GM13976 (cell line): ENCODE measurements at regions not wholly inside any gene's neighbourhood (a gene's known extent, or its start where the extent isn't known, plus 50 kb on each side); places are given as distances from the start of the nearest gene placed in this dataset.

Experiments used
- DNase-seq: peaks from one replicate; pipeline ENCODE4 v3.0.0; 2012; ENCODE audit warnings: low spot score
- in situ Hi-C: fragments of 300-500 bp; cut with MboI; formaldehyde crosslinking; loops from one replicate; pipeline ENCODE4 v1.12.0; 2022; ENCODE audit warnings: low sequenced_read_pairs, mixed read lengths, inconsistent platforms; ENCODE audit not compliant: unreplicated experiment
- TF ChIP-seq, protein P1 (sequence below): IDR thresholded peaks from 2 replicates; pipeline ENCODE4 v1.5.1; 2012; ENCODE audit warnings: borderline replicate concordance, mild to moderate bottlenecking; ENCODE audit not compliant: insufficient read depth; ENCODE audit errors: extremely low read depth, missing control alignments, control extremely low read depth

- TF ChIP-seq, protein P1, sequence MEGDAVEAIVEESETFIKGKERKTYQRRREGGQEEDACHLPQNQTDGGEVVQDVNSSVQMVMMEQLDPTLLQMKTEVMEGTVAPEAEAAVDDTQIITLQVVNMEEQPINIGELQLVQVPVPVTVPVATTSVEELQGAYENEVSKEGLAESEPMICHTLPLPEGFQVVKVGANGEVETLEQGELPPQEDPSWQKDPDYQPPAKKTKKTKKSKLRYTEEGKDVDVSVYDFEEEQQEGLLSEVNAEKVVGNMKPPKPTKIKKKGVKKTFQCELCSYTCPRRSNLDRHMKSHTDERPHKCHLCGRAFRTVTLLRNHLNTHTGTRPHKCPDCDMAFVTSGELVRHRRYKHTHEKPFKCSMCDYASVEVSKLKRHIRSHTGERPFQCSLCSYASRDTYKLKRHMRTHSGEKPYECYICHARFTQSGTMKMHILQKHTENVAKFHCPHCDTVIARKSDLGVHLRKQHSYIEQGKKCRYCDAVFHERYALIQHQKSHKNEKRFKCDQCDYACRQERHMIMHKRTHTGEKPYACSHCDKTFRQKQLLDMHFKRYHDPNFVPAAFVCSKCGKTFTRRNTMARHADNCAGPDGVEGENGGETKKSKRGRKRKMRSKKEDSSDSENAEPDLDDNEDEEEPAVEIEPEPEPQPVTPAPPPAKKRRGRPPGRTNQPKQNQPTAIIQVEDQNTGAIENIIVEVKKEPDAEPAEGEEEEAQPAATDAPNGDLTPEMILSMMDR: no peak
- DNase-seq: no peak
- in situ Hi-C loops: no loop called here
These were observed 1023.1 kb downstream of the SUCLG1 start for GRCh38 chr2:83435989-83436388.

DNA sequence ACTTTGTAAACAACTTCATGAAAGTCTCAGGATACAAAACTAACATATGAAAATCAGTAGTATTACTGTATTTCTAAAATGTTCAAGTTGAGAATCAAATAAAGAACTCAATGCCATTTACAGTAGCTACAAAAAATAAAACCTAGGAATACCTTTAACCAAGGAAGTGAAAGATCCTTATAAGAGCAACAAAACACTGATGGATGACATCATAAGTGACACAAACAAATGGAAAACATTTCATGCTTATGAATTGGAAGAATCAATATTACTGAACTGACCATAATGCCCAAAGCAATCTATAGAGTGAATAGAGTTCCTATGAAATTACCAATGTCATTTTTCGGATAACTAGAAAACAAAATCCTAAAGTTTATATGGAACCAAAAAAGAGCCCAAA, 1038.1 kb downstream of the SUCLG1 start:
- in situ Hi-C loops: no loop called here
- TF ChIP-seq, protein P1: no peak
- DNase-seq: no peak

GRCh38 chr2:83394134-83394904, 1064.8 kb downstream of the SUCLG1 start:
- DNase-seq: no peak
- TF ChIP-seq, protein P1: no peak
- in situ Hi-C loops: no loop called here

- no peak for DNase-seq
- in situ Hi-C loops: no loop called here
- TF ChIP-seq, protein P1: no peak
These were observed 1070.3 kb downstream of the SUCLG1 start for GRCh38 chr2:83388804-83389203.

- no peak for DNase-seq
- TF ChIP-seq, protein P1: no peak
- in situ Hi-C loops: no loop called here
These were observed 1072.5 kb downstream of the SUCLG1 start for GRCh38 chr2:83386549-83386948.

DNA sequence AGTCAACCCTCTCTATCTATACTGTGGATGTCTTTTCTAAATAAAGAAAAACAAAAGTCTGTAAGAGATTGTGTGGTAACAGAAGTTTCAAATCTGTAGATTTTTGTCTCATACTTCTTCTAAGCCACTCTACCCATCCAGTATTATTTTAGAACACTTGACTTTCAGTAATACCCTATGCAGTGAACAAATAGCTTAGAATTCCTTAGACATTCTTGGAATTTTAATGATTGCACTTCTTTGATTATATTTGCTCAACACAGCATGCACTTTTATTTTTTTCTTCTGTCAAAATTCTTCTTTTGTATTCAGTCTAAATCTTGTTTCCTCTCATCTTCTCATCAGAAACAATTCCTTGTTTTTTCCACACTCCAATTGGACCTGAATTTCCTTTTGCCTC, 1080.2 kb downstream of the SUCLG1 start:
- DNase-seq: no peak
- in situ Hi-C loops: no loop called here
- TF ChIP-seq, protein P1: no peak

DNA sequence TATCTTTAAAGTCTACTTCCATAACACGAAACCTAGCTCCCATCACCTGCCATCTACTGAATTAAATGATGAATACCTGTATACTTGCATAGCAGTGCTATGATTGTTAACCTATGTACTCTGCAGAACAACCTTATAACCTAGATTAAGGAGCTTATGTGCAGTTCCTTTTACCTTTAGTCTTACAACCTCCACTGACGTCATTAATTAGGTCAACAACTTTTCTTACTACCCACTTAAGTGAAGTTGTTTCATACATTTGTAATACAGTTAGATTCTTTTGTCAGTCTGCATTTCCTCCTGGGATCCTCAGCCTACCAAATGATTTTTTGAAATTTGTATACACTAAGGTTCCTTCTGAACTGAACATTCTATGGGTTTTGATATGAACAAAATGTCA, 1082.3 kb downstream of the SUCLG1 start:
- in situ Hi-C loops: no loop called here
- DNase-seq: no peak

More for the DNA sequence above, 1082.3 kb downstream of the SUCLG1 start:
- TF ChIP-seq, protein P1: no peak
